Calu3 (cell line): ENCODE measurements at regions not wholly inside any gene's neighbourhood (a gene's known extent, or its start where the extent isn't known, plus 50 kb on each side); places are given as distances from the start of the nearest gene placed in this dataset.

Experiments
- BruUV-seq: library from RNA; stranded (reverse); fragments of 400-500 nt; replicated peaks from 2 replicates; lab custom pipeline; 2021; lab: Mats Ljungman, UMichigan
- CTCF ChIA-PET: fragments of 300-600 bp; sonication (Branson Sonifier 250); formaldehyde crosslinking; loops from one replicate; lab custom pipeline; 2022; ENCODE audit warnings: antibody characterized with exemption; lab: Charles Lee
- DNase-seq: peaks from one replicate; pipeline ENCODE4 v3.0.0; 2022
- H3K27ac Mint-ChIP-seq: one replicate; pipeline ENCODE4 v1.8.0; 2022; ENCODE audit warnings: mixed read lengths; ENCODE audit not compliant: unreplicated experiment
- H3K27me3 Mint-ChIP-seq: one replicate; pipeline ENCODE4 v1.8.0; 2022; ENCODE audit warnings: mixed read lengths; ENCODE audit not compliant: unreplicated experiment
- H3K36me3 Mint-ChIP-seq: one replicate; pipeline ENCODE4 v1.8.0; 2022; ENCODE audit warnings: mild to moderate bottlenecking, moderate library complexity, mixed read lengths; ENCODE audit not compliant: insufficient read depth, unreplicated experiment
- H3K4me1 Mint-ChIP-seq: one replicate; pipeline ENCODE4 v1.8.0; 2022; ENCODE audit warnings: mild to moderate bottlenecking, low read depth, mixed read lengths; ENCODE audit not compliant: unreplicated experiment
- H3K4me3 Mint-ChIP-seq: one replicate; pipeline ENCODE4 v1.8.0; 2022; ENCODE audit warnings: mild to moderate bottlenecking, low read depth, moderate library complexity, mixed read lengths; ENCODE audit not compliant: unreplicated experiment
- H3K9me3 Mint-ChIP-seq: one replicate; pipeline ENCODE4 v1.8.0; 2022; ENCODE audit warnings: low read depth, mixed read lengths; ENCODE audit not compliant: unreplicated experiment
- CTCF ChIP-seq: fragments of 200-600 bp; IDR thresholded peaks from one replicate; pipeline ENCODE4 v1.8.0; 2022; ENCODE audit warnings: antibody characterized with exemption; ENCODE audit not compliant: unreplicated experiment
- intact Hi-C: fragments of 100-400 bp; cut with micrococcal nuclease; formaldehyde crosslinking; loops from one replicate; pipeline ENCODE4 v1.10.0; 2022; ENCODE audit not compliant: unreplicated experiment

- Mint-ChIP-seq H3K27me3 (no peaks in the 10 kb centered on the region), H3K4me1 (no peaks in the 10 kb centered on the region), H3K27ac (no peak overlapping the region), H3K9me3 (peaks cover 3% of the 10 kb centered on the region), H3K36me3 (no peaks in the 10 kb centered on the region), H3K4me3 (no peak overlapping the region)
- TF ChIP-seq CTCF: no peak
- no TSS peak for BruUV-seq
- CTCF ChIA-PET: interaction anchor here (0.7 kb wide), 1 partner anchor 1690 kb away, joined by 3 read pairs; no protein-coding TSS in a partner anchor
- intact Hi-C loops: no loop called here
- DNase-seq: no peak
Observed at GRCh38 chr11:91536366-91536765, 688.3 kb upstream of the FAT3 start.

GRCh38 chr11:91528965-91529364, 695.7 kb upstream of the FAT3 start:
- no TSS peak for BruUV-seq
- CTCF ChIA-PET: no interaction called here
- intact Hi-C loops: no loop called here

GRCh38 chr11:91527380-91528030, 697.1 kb upstream of the FAT3 start:
- Mint-ChIP-seq H3K9me3 (peaks cover 5% of the 10 kb centered on the region), H3K27ac (no peak overlapping the region), H3K4me3 (no peak overlapping the region), H3K4me1 (no peaks in the 10 kb centered on the region), H3K36me3 (no peaks in the 10 kb centered on the region), H3K27me3 (no peaks in the 10 kb centered on the region)
- TF ChIP-seq CTCF: no peak
- BruUV-seq: no TSS peak
- no peak for DNase-seq
- intact Hi-C loops: no loop called here
- CTCF ChIA-PET: no interaction called here

More at GRCh38 chr11:91528965-91529364, 695.7 kb upstream of the FAT3 start:
- Mint-ChIP-seq H3K4me3 (no peak overlapping the region), H3K9me3 (peaks cover 5% of the 10 kb centered on the region), H3K27me3 (no peaks in the 10 kb centered on the region), H3K36me3 (no peaks in the 10 kb centered on the region), H3K27ac (no peak overlapping the region), H3K4me1 (no peaks in the 10 kb centered on the region)
- no peak for TF ChIP-seq CTCF
- no peak for DNase-seq

- Mint-ChIP-seq H3K4me3 (no peak overlapping the region), H3K27ac (no peak overlapping the region)
Observed at GRCh38 chr11:91513734-91514133, 710.9 kb upstream of the FAT3 start.

More at GRCh38 chr11:91513734-91514133, 710.9 kb upstream of the FAT3 start:
- H3K36me3 Mint-ChIP-seq: no peaks in the 10 kb centered on the region
- no peak for TF ChIP-seq CTCF
- no peaks in the 10 kb centered on the region for H3K27me3 Mint-ChIP-seq
- no peaks in the 10 kb centered on the region for H3K4me1 Mint-ChIP-seq
- intact Hi-C loops: no loop called here
- H3K9me3 Mint-ChIP-seq: no peaks in the 10 kb centered on the region
- BruUV-seq: no TSS peak
- CTCF ChIA-PET: no interaction called here
- no peak for DNase-seq
